C1 segment of cervical spinal cord (tissue), 14 donors: ENCODE measurements at regions not wholly inside any gene's neighbourhood (a gene's known extent, or its start where the extent isn't known, plus 50 kb on each side); places are given as distances from the start of the nearest gene placed in this dataset.
"Not testable (repeated sequence)": the region's sequence is repeated elsewhere in the genome, so short reads cannot be mapped to it uniquely, and the experiment has no call there.

Experiments
- DNase-seq, 14 donors: peaks; one replicate each; lab custom pipeline; 2025; lab: John Stamatoyannopoulos, UW

- no peak for DNase-seq
These were observed 239.1 kb upstream of the AUTS2 start for GRCh38 chr7:69359003-69359700.

GRCh38 chr7:69360913-69361312 lies 237.4 kb upstream of the AUTS2 start:
- DNase-seq = no peak

- no peak for DNase-seq
These were observed 235.1 kb upstream of the AUTS2 start for GRCh38 chr7:69363136-69363535.

- no peak for DNase-seq
These were observed 233.2 kb upstream of the AUTS2 start for GRCh38 chr7:69364813-69365643.

GRCh38 chr7:69365651-69366192 lies 232.6 kb upstream of the AUTS2 start:
- no peak for DNase-seq

GRCh38 chr7:69367780-69368179 lies 230.5 kb upstream of the AUTS2 start:
- DNase-seq = no peak

GRCh38 chr7:69373171-69374043 lies 224.9 kb upstream of the AUTS2 start:
- peak in 1 of 14 donors; percentile 1 for DNase-seq

- no peak for DNase-seq
These were observed 224.2 kb upstream of the AUTS2 start for GRCh38 chr7:69374044-69374425.

- no peak for DNase-seq
These were observed 221.1 kb upstream of the AUTS2 start for GRCh38 chr7:69377191-69377590.

- DNase-seq = no peak
These were observed 209.7 kb upstream of the AUTS2 start for GRCh38 chr7:69388452-69389137.

- no peak for DNase-seq
These were observed 209.1 kb upstream of the AUTS2 start for GRCh38 chr7:69389216-69389615.

GRCh38 chr7:69393912-69394311 lies 204.4 kb upstream of the AUTS2 start:
- DNase-seq = not testable (repeated sequence)

GRCh38 chr7:69395061-69395714 lies 203.1 kb upstream of the AUTS2 start:
- DNase-seq = no peak

GRCh38 chr7:69398986-69399385 lies 199.3 kb upstream of the AUTS2 start:
- DNase-seq = no peak

- DNase-seq = peak in 8 of 14 donors; percentile 1 to 62 (median 26)
These were observed 198.9 kb upstream of the AUTS2 start for GRCh38 chr7:69399401-69399800.

GRCh38 chr7:69402696-69403095 lies 195.6 kb upstream of the AUTS2 start:
- DNase-seq = no peak

- no peak for DNase-seq
These were observed 195.1 kb upstream of the AUTS2 start for GRCh38 chr7:69403169-69403568.

GRCh38 chr7:69411018-69411417 lies 187.3 kb upstream of the AUTS2 start:
- no peak for DNase-seq

GRCh38 chr7:69411466-69411865 lies 186.8 kb upstream of the AUTS2 start:
- DNase-seq = no peak

- DNase-seq = peak in 4 of 14 donors; percentile 3 to 26 (median 6)
These were observed 185.7 kb upstream of the AUTS2 start for GRCh38 chr7:69412331-69413146.
